Upper lobe of right lung (tissue), 1 donor: ENCODE measurements at regions not wholly inside any gene's neighbourhood (a gene's known extent, or its start where the extent isn't known, plus 50 kb on each side); places are given as distances from the start of the nearest gene placed in this dataset.

Experiments used
- ATAC-seq: fragments of 200-7000 bp; cut with Tn5 transposase; one replicate; pipeline ENCODE4 v1.9.1; 2020; ENCODE audit warnings: mild to moderate bottlenecking, moderate library complexity
- DNase-seq: peaks from one replicate; pipeline ENCODE4 v3.0.0-alpha.2; 2020
- H3K27ac ChIP-seq: fragments of 200-600 bp; one replicate; pipeline ENCODE4 v1.8.0; 2022
- H3K27me3 ChIP-seq: fragments of 200-600 bp; one replicate; pipeline ENCODE4 v1.8.0; 2022; ENCODE audit warnings: mild to moderate bottlenecking
- H3K36me3 ChIP-seq: fragments of 200-600 bp; one replicate; pipeline ENCODE4 v1.8.0; 2022
- H3K4me1 ChIP-seq: fragments of 200-600 bp; one replicate; pipeline ENCODE4 v1.8.0; 2022
- H3K4me3 ChIP-seq: fragments of 200-600 bp; one replicate; pipeline ENCODE4 v1.8.0; 2022; ENCODE audit warnings: mild to moderate bottlenecking
- H3K9me3 ChIP-seq: fragments of 200-600 bp; one replicate; pipeline ENCODE4 v1.8.0; 2022
- CTCF ChIP-seq: fragments of 200-600 bp; IDR thresholded peaks from one replicate; pipeline ENCODE4 v1.8.0; 2022; ENCODE audit warnings: antibody characterized with exemption
- intact Hi-C: fragments of 100-400 bp; cut with DNase I; formaldehyde crosslinking; loops from one replicate; pipeline ENCODE4 v1.11.0; 2022
- donor health status: DM: no; HTN: yes; CAD: no; lungs with severe emphysema.

GRCh38 chr12:98439981-98440581 lies 75.3 kb upstream of the TMPO start:
- ATAC-seq, result peak; percentile 95
- Histone ChIP-seq H3K9me3 (no peaks in the 10 kb centered on the region), H3K27ac (peak overlapping the region; percentile 73), H3K4me1 (peaks cover 18% of the 10 kb centered on the region), H3K4me3 (no peak overlapping the region), H3K36me3 (no peaks in the 10 kb centered on the region), H3K27me3 (no peaks in the 10 kb centered on the region)
- no peak for DNase-seq
- no peak for TF ChIP-seq CTCF
- intact Hi-C loops, result no loop called here

- DNase-seq (no peak), ATAC-seq (no peak)
- no peak overlapping the region for H3K27ac ChIP-seq
- no peak for TF ChIP-seq CTCF
- no peak overlapping the region for H3K4me3 ChIP-seq
- intact Hi-C loops, result no loop called here
- no peaks in the 10 kb centered on the region for H3K27me3 ChIP-seq
- H3K9me3 ChIP-seq, result no peaks in the 10 kb centered on the region
- H3K36me3 ChIP-seq, result no peaks in the 10 kb centered on the region
- no peaks in the 10 kb centered on the region for H3K4me1 ChIP-seq
These were observed 69.3 kb upstream of the TMPO start for GRCh38 chr12:98446060-98446459.

GRCh38 chr12:98446682-98447081 lies 68.7 kb upstream of the TMPO start:
- Histone ChIP-seq H3K36me3 (no peaks in the 10 kb centered on the region), H3K4me3 (no peak overlapping the region), H3K27me3 (no peaks in the 10 kb centered on the region), H3K9me3 (no peaks in the 10 kb centered on the region), H3K4me1 (no peaks in the 10 kb centered on the region), H3K27ac (no peak overlapping the region)
- intact Hi-C loops, result no loop called here
- peak; percentile 16 for ATAC-seq
- TF ChIP-seq CTCF, result no peak
- no peak for DNase-seq

GRCh38 chr12:98449584-98449983 lies 65.8 kb upstream of the TMPO start:
- no peak overlapping the region for H3K4me3 ChIP-seq
- DNase-seq, result no peak
- no peaks in the 10 kb centered on the region for H3K36me3 ChIP-seq
- H3K4me1 ChIP-seq, result no peaks in the 10 kb centered on the region
- intact Hi-C loops, result no loop called here
- H3K27ac ChIP-seq, result no peak overlapping the region
- no peak for TF ChIP-seq CTCF
- H3K9me3 ChIP-seq, result no peaks in the 10 kb centered on the region
- H3K27me3 ChIP-seq, result no peaks in the 10 kb centered on the region
- no peak for ATAC-seq

DNA sequence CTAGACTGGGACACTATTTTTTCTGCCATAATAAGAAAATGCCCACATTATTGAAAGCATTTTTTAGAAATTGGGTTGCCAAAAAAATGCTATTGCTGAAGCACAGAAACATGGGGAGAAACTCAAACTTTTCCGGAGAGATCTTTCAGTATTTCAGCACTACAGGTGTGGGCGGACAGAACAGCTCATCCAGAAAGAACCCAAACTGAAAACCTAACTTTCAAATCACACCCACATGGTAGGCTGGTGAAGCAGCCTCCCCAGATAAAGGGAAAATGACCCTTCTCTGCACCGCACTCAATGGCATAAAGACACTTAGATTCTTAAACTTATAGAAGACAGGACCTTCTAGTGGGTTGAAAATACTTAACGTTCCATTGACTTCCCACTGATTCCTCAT lies 62.3 kb upstream of the TMPO start:
- Histone ChIP-seq H3K4me3 (no peak overlapping the region), H3K27me3 (no peaks in the 10 kb centered on the region), H3K27ac (no peak overlapping the region), H3K9me3 (no peaks in the 10 kb centered on the region), H3K4me1 (no peaks in the 10 kb centered on the region), H3K36me3 (no peaks in the 10 kb centered on the region)
- TF ChIP-seq CTCF, result no peak
- ATAC-seq (no peak), DNase-seq (no peak)
- intact Hi-C loops, result no loop called here

DNA sequence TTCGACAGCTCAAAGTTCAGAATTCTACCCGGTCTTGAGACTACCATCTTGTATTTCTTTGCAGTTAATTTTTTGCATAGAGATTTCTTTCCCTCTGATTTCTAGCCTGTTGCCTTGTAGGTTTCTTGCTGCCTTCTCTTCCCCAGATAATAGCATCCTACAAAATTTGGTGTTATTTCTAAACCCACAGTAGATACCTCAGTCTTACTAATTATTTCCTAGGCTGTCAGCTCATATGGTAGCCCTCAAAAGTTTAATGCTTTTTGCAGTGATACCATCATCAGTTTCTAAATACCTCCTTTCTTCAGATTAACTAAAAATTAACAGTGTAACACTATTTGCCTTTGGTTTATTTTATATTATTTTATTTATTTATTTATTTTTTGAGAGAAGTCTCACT lies 61.9 kb upstream of the TMPO start:
- DNase-seq, result no peak
- Histone ChIP-seq H3K4me3 (no peak overlapping the region), H3K4me1 (no peaks in the 10 kb centered on the region), H3K9me3 (no peaks in the 10 kb centered on the region), H3K36me3 (no peaks in the 10 kb centered on the region), H3K27me3 (no peaks in the 10 kb centered on the region), H3K27ac (no peak overlapping the region)
- ATAC-seq, result no peak
- no peak for TF ChIP-seq CTCF
- intact Hi-C loops, result no loop called here
